Amygdala (tissue), 56 donors: ENCODE measurements at regions not wholly inside any gene's neighbourhood (a gene's known extent, or its start where the extent isn't known, plus 50 kb on each side); places are given as distances from the start of the nearest gene placed in this dataset.
"Not testable (repeated sequence)": the region's sequence is repeated elsewhere in the genome, so short reads cannot be mapped to it uniquely, and the experiment has no call there.

Source experiments
- DNase-seq, 56 donors: peaks; one replicate each; lab custom pipeline; 2025; lab: John Stamatoyannopoulos, UW

- no peak for DNase-seq
Measured at GRCh38 chr11:91272089-91272488, 952.5 kb upstream of the FAT3 start.

- DNase-seq = not testable (repeated sequence)
Measured at GRCh38 chr11:91268512-91269295, 955.9 kb upstream of the FAT3 start.

GRCh38 chr11:91265946-91266345, 958.7 kb upstream of the FAT3 start:
- DNase-seq = no peak

GRCh38 chr11:91264481-91264880, 960.1 kb upstream of the FAT3 start:
- no peak for DNase-seq

GRCh38 chr11:91263496-91264365, 960.9 kb upstream of the FAT3 start:
- DNase-seq = no peak

- no peak for DNase-seq
Measured at GRCh38 chr11:91261513-91261912, 963.1 kb upstream of the FAT3 start.

GRCh38 chr11:91258876-91259275, 965.7 kb upstream of the FAT3 start:
- no peak for DNase-seq

- DNase-seq = no peak
Measured at GRCh38 chr11:91257667-91258066, 967.0 kb upstream of the FAT3 start.

- peak in 4 of 56 donors; percentile 1 to 39 (median 5) for DNase-seq
Measured at GRCh38 chr11:91248199-91248807, 976.3 kb upstream of the FAT3 start.

GRCh38 chr11:91247009-91247735, 977.4 kb upstream of the FAT3 start:
- DNase-seq = no peak

- DNase-seq = no peak
Measured at GRCh38 chr11:91244912-91245311, 979.7 kb upstream of the FAT3 start.

- no peak for DNase-seq
Measured at GRCh38 chr11:91243630-91244029, 981.0 kb upstream of the FAT3 start.

- no peak for DNase-seq
Measured at GRCh38 chr11:91243051-91243450, 981.6 kb upstream of the FAT3 start.

- no peak for DNase-seq
Measured at GRCh38 chr11:91241226-91241625, 983.4 kb upstream of the FAT3 start.

- DNase-seq = no peak
Measured at GRCh38 chr11:91239359-91239758, 985.3 kb upstream of the FAT3 start.

- no peak for DNase-seq
Measured at GRCh38 chr11:91231226-91231625, 993.4 kb upstream of the FAT3 start.

GRCh38 chr11:91230647-91231046, 994.0 kb upstream of the FAT3 start:
- no peak for DNase-seq

- DNase-seq = no peak
Measured at GRCh38 chr11:91222830-91223229, 1000.0 kb upstream of the CHORDC1 start.

GRCh38 chr11:91220476-91221202, 997.8 kb upstream of the CHORDC1 start:
- no peak for DNase-seq

GRCh38 chr11:91219535-91219934, 996.7 kb upstream of the CHORDC1 start:
- peak in 4 of 56 donors; percentile 3 to 12 (median 8) for DNase-seq
